NCI-H2227 (cell line): ENCODE measurements at regions not wholly inside any gene's neighbourhood (a gene's known extent, or its start where the extent isn't known, plus 50 kb on each side); places are given as distances from the start of the nearest gene placed in this dataset.
"Not testable (repeated sequence)": the region's sequence is repeated elsewhere in the genome, so short reads cannot be mapped to it uniquely, and the experiment has no call there.

Experiments used
- DNase-seq: peaks from one replicate; lab custom pipeline; 2025; ENCODE audit not compliant: unreplicated experiment; lab: John Stamatoyannopoulos, UW

- DNase-seq = no peak
Measured at GRCh38 chr1:121443001-121443540, 258.3 kb downstream of the SRGAP2C start.

GRCh38 chr1:121444096-121444495 is 259.3 kb downstream of the SRGAP2C start:
- DNase-seq = no peak

GRCh38 chr1:121445679-121446078 is 260.9 kb downstream of the SRGAP2C start:
- DNase-seq = no peak

- DNase-seq = peak; percentile 5
Measured at GRCh38 chr1:121447280-121447923, 262.6 kb downstream of the SRGAP2C start.

- not testable (repeated sequence) for DNase-seq
Measured at GRCh38 chr1:121448064-121448463, 263.3 kb downstream of the SRGAP2C start.

GRCh38 chr1:121448851-121449250 is 264.1 kb downstream of the SRGAP2C start:
- DNase-seq = no peak

- no peak for DNase-seq
Measured at GRCh38 chr1:121452484-121452883, 267.7 kb downstream of the SRGAP2C start.

GRCh38 chr1:121458291-121459048 is 273.7 kb downstream of the SRGAP2C start:
- DNase-seq = no peak

GRCh38 chr1:121459235-121459634 is 274.5 kb downstream of the SRGAP2C start:
- DNase-seq = no peak

- DNase-seq = not testable (repeated sequence)
Measured at GRCh38 chr1:121469395-121469794, 284.6 kb downstream of the SRGAP2C start.

- not testable (repeated sequence) for DNase-seq
Measured at GRCh38 chr1:121470401-121470800, 285.6 kb downstream of the SRGAP2C start.

GRCh38 chr1:121471523-121471922 is 286.7 kb downstream of the SRGAP2C start:
- DNase-seq = no peak

- no peak for DNase-seq
Measured at GRCh38 chr1:121472017-121472416, 287.2 kb downstream of the SRGAP2C start.

GRCh38 chr1:121483234-121483633 is 298.5 kb downstream of the SRGAP2C start:
- no peak for DNase-seq

- DNase-seq = no peak
Measured at GRCh38 chr1:121483961-121484424, 299.2 kb downstream of the SRGAP2C start.

- DNase-seq = not testable (repeated sequence)
Measured at GRCh38 chr1:121494796-121495195, 310.0 kb downstream of the SRGAP2C start.

GRCh38 chr1:121511455-121511854 is 326.7 kb downstream of the SRGAP2C start:
- not testable (repeated sequence) for DNase-seq

GRCh38 chr1:121511876-121512275 is 327.1 kb downstream of the SRGAP2C start:
- not testable (repeated sequence) for DNase-seq

GRCh38 chr1:121515235-121515634 is 330.5 kb downstream of the SRGAP2C start:
- no peak for DNase-seq

- DNase-seq = no peak
Measured at GRCh38 chr1:121516234-121516967, 331.6 kb downstream of the SRGAP2C start.

- no peak for DNase-seq
Measured at GRCh38 chr1:121517586-121518230, 332.9 kb downstream of the SRGAP2C start.
